ENCODE measurements at regions not wholly inside any gene's neighbourhood (a gene's known extent, or its start where the extent isn't known, plus 50 kb on each side); places are given as distances from the start of the nearest gene placed in this dataset.

- TF ChIP-seq CTCF (IDR thresholded peaks at IDR 0.05), result no peak
- TF ChIP-seq ZFX (IDR thresholded peaks at IDR 0.05; ENCODE audit: borderline replicate concordance), result no peak
Measured at GRCh38 chr5:2534970-2535369, 216.5 kb downstream of the IRX2 start.
